SHP77 (cell line): ENCODE measurements at regions not wholly inside any gene's neighbourhood (a gene's known extent, or its start where the extent isn't known, plus 50 kb on each side); places are given as distances from the start of the nearest gene placed in this dataset.
"Not testable (repeated sequence)": the region's sequence is repeated elsewhere in the genome, so short reads cannot be mapped to it uniquely, and the experiment has no call there.

ENCODE experiments used
- DNase-seq, 2 experiments: peaks; one replicate each; lab custom pipeline; 2025; lab: John Stamatoyannopoulos, UW

DNA sequence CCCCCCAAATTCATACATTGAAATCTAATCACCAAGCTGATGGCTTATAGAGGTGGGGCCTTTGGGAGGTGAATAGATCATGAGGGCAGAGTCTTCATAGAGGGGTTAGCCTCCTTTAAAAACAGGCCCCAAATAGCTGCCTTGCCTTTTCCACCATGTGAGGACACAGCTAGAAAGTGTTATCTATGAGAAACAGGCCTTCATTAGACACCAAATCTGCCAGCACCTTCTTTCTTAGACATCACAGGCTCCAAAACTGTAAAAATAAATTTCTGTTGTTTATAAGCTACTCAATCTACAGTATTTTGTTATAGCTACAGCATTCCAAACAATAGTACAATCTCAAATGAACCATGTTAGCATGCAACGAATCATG, 459.3 kb upstream of the GCFC2 start:
- DNase-seq: no peak

DNA sequence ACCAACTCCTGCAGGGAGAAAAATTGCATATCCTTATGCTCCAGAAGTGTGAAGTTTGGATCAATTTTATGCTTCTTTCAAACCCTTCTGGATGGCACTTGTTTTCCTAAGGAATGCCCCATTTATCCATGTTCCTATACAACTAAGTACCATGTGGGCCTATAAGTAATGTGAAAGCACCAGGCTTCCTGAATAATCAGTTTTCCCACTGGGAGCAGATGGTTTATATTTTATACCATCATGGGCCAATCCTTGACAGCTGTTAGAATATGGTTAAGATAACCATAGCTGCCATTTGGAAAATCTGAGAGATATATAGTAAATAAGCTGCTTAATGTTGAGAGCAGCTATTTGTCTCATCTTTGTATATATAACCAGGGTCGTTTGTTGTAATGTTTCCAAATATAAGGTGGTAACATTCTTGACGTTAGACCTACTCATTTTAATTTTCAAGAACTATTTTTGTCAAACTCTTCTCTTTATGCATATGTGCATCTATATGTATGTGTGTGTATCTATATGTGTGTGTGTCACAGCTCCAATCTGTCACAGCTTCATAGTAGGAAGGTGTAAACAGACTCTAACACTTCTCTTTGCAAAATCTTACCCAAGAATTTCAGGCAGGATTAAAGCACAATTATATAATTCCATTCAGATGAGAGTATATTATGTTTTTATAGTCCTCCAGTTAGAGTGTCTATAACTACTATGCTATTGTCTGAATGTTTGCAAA, 458.7 kb upstream of the GCFC2 start:
- no peak for DNase-seq

DNA sequence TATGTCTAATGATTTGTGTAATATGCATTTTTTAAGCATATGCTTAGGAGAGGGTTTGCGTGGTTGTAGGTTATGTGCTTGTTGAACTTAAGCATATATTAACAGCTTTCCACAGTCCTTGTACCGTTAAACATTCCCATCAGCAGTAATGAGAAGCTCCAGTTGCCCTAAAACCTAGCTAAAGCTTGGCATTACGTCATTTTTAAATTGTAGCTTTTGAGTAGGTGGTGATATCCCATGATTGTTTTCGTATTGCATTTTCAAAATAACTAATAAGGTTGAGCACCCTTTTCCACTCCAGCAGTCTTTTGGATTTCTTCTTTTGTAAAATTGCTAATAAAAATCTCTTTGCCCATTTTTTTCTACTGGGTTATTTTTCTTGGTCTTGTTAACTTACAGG, 453.1 kb upstream of the GCFC2 start:
- DNase-seq: no peak

DNA sequence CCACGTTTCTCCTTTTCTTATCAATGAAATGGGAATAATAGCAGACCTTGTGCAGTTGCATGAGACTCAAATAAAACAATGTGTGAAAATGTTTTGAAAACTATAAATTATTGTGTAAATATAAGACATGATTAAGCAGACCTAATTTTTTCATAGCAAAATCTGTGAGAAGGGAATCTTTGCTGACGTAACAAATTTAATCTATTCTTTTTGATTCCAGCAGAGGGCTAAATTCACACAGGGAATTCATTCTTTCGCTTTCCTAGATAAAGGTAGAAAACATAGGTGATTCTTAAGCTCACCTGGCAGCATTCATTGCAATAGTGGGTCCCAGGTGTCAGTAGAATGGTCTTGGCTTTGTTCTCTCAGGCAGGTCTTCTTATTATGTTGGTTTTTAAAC, 450.0 kb upstream of the GCFC2 start:
- DNase-seq: no peak

DNA sequence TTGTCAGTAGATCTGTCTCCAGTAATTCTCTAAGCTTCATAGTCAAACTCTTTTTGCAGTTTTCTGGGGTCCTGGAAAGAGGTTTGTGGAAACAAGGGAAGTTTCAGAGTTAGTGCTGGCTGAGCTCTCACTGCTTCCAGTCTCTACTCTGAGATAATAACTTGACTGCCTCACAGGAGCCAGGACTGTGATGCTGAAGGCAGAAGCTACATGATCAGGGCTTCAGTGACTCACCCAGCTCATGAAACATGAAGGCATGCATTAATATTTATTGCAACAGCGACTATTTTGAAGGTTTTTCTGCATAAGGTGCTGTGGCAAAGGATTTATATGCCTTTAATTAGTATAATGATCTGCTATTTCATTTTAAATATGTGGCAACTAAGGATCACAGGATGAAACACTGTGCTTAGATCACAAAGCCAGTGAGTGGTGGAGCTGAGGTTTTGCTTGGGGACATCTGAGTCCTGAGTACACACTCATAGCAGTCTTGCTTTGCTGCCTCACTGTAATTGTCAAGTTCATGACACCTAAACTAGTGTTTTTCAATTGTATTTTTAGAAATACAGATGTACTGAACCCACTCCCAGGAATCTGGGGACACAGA, 448.4 kb upstream of the GCFC2 start:
- DNase-seq: no peak

DNA sequence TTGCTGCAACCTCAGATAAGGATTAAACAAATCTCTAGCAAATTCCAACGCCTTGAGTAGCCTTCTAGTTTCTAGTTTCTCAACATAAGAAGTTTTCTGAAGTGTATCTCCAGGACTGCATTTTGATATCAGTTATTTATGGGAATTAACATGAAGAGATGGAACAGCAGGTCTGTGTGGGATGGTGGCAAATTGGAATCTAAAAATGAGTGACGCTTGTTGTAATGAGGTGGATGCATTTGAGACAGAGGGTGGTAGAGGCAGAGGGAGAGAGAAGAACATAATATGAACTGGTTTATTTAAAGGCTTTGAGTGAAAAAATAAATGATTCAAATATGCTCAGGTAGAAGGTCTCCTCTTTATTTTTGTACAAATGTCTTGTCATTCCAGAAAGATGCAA, 446.8 kb upstream of the GCFC2 start:
- no peak for DNase-seq

DNA sequence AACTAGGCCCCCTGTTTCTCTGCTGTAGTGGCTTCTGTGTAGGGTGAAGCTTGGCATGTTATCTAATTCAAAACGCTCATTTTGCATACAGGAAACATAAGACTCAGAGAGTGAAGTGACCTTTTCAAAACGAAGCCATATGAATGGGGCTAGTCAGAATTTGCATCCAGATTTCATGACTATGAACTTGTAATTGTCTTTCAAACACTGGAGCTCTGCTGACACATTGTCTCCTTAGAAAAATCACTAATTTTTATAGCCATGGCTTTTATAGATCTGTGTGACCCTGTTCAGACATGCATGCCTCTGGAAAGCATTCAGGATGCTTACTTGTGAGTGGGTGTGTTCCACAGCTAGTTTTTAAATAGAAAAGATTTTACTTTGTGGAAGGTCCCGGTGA, 444.3 kb upstream of the GCFC2 start:
- no peak for DNase-seq

DNA sequence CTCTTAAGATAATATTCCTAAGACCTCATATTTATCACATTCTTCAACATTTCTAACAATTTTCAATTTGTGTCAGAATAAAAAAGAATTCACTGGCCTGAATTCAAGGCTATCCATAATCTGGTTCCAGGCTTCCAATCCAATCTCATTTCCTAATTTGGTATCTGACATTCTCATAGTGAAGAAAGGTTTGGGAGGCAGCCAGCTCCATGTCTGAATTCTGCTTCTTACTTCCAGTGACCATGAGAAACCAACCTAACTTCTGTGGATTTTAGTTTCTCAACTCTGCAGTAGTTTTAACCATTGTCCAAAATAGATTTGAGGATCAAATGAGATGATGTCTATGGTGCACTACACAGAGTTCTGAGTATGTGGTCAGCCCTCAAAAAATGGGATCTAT, 439.1 kb upstream of the GCFC2 start:
- DNase-seq: no peak

DNA sequence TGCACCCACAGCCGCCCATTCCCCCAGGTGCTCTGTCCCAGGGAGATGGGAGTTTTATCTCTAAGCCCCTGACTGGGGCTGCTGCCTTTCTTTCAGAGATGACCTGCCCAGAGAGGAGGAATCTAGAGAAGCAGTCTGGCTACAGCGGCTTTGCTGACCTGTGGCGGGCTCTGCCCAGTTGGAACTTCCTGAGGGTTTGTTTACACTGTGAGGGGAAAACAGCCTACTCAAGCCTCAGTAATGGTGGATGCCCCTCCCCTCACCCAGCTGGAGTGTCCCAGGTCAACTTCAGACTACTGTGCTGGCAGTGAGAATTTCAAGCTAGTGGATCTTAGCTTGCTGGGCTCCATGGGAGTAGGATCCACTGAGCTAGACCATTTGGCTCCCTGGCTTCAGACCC, 428.6 kb upstream of the GCFC2 start:
- not testable (repeated sequence) for DNase-seq

DNA sequence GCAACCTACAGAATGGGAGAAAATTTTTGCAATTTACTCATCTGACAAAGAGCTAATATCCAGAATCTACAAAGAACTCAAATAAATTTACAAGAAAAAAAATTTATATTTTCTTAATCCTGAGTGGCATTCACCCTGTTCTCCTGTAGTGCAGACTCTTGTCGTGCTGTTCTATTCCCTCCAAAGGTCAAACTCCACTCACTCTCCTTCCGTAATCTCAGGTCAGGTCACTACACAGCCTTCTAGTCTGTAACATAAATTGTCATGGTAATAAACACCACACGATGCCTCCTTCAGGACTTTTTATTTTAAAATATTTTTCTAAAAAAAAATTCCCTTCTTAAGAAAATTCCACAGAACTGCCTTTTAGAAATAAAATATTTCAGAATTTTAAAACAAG, 417.9 kb upstream of the GCFC2 start:
- no peak for DNase-seq

DNA sequence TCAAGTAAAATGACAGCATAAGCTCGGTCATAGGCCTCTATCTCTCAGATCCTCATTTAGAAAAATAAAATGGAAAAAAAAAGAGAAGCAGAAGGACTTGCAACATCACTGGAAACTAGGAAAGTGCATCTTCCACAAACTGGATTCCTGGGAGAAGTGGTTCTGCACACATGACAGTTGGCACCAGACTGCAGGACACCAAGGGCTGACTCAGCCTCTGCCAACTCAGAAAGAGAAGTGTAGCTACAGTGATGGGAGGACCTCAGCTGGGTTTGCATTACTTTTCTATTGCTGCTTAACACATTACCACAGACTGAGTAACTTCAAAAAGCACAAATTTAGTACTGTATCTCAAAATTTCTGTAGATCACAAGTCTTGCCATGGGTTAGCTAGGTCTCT, 409.5 kb upstream of the GCFC2 start:
- DNase-seq: no peak

DNA sequence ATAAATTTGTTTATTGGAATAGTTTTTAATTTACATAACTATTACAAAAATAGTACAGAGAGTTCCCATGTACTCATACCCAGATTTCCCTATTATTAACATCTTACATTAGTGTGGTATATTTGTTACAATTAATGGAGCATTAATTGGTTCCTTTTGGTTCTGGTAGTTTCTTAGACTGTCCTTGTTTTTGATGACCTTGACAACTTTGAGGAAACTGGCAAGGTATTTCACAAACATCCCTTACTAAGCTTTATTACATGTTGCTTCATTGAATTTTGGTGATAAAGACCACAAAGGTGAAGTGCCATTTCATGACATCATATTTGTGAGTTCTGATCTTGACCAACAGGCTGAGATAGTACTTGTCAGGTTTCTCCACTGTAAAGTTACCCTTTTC, 379.0 kb upstream of the GCFC2 start:
- DNase-seq: no peak

DNA sequence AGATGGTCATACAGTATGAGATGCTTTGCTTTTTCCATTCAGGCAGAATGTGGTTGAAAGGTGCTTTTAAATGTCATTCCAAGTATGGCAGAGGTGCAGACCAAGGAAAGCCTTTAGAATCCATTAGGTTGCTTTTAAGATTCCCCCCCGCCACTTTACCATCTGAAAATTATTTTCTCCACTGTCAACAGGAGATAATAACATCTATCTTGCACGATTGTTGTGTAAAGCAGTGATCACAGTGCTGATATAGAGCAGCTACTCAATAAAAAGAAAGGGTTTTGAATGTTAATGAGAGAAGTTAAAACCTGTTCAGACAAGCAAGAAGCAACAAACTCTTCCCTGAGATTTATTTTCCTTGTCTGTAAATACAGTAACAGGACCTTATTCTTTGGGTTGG, 372.5 kb upstream of the GCFC2 start:
- no peak for DNase-seq

DNA sequence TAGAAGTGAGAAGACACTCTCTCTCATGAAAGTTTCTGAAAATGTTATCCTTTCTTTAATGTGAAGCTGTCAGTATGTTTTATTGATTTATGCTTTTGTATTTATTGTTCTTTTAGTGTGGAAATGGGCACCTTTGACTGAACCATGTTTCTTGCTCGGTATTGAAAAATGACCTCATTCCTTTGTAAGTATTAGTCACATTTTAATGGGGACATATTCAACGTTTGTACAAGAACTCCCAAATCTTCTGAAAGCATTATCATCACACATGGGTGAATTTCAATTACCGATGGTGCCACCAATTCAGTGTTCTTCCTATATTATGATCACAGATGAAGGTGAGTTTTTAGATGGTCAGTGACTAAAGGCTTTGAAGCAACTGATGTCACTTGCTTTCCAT, 371.8 kb upstream of the GCFC2 start:
- DNase-seq: no peak

DNA sequence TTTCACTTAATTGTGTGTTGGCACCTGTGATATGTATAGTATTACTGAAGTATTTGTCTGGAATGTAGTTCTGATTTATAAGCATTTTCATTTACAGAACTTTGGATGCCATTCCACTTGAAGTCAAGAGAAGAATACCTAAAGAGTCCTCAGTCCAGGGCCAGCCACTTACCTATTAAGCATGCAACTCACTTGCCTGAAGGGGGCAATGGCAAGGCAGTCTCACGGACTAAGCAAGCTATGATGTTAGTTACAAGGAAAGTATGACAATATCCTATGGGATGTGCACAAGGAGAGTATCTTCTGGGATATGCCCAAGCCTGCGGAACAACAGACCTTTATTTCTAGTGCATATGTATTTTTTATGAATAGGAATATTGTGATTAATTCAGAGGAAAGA, 369.4 kb upstream of the GCFC2 start:
- no peak for DNase-seq

DNA sequence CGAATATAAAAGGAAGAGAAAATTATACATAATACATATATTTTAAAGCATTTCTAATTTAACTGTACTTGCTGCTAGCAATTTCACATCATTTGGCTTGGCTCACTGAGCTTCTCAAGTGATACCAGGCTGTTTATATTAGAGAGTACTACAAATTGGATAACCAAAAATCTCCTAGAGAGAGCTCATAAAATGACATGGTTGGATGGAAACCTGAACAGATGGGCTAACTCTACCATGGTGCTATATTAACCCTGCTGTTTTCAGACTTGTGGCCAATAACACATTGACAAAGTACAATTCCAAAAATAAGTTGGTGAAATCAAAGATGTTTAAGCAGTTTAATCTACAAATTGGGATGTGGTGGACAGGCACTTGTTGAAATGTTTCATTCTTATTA, 364.4 kb upstream of the GCFC2 start:
- no peak for DNase-seq

DNA sequence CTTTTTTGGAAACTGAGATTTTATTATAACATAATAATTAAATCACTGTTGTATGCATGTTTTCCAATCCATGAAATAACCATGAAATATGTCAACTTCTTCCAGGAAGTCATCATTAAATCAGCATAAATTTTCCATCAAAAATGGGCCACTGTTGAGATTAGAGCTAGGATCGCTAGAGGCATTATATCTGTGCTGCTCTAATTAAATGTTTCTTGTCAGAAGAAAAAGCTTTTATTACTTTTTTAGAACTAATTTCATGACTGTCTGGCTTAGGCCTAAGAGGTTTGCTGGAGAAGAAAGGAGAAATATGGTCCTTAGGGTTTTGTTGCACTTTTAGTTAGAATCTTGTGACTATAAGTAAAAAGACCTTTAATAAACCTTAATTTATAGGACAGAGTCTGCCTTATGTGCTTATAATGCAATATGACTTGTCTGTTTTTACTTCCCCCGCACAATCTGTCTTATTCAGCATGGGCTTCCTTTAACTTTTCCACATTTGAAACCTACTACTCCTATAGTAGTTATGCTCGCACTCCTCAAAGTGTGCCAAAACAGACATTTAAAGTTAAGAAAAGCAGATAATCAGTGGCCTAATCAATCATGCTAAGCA, 363.4 kb upstream of the GCFC2 start:
- DNase-seq: no peak

DNA sequence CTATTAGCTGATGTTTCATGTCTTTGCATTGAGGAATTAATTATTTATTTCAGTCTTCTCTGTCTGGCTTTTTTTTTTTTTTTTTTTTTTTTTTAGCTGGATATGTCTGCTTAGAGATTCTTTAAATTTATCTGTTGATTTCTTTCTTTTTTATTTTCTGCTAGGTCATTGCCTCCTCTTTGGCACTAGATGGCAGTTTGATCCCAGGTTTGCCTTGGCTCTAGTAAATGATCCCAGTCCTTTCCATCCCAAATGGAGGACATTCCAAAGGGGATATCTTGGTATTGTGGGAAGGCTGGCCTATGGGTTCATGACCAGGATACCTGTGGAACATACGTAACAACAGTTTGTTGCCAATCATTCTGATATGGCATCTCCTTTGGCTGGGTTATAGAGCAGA, 339.5 kb upstream of the GCFC2 start:
- DNase-seq: no peak

DNA sequence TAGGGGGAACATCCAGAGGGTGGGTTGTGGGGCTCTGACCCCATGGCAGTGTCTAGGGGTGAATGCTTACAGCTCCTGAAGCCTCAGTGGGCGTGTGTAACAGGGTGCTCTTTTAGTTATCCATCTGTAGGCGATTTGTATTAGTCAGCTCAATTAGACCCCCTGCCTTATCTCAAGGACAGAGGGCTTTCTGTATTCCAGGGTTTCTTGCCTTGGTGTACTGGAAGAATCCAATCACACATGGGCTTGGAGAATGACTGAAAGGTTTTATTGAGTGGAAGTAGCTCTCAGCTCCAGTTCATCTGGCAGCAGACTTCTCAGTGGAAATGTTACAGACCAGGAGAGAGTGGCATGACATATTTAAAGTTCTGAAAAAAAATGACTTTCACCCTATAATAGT, 334.0 kb upstream of the GCFC2 start:
- no peak for DNase-seq

DNA sequence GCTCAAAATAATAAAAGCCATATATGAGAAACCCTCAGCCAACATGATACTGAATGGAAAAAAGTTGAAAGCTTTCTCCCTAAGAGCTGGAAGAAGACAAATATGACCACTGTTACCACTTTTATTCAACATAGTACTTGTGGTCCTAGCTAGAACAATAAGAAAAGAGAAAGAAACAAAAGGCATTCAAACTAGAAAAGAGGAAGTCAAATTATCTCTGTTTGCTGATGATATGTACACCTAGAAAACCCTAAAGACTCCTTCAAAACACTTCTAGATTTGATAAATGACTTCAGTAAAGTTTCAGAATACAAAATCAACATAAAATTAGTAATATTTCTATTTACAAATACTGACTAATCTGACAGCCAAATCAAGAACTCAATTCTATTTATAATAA, 328.8 kb upstream of the GCFC2 start:
- no peak for DNase-seq

DNA sequence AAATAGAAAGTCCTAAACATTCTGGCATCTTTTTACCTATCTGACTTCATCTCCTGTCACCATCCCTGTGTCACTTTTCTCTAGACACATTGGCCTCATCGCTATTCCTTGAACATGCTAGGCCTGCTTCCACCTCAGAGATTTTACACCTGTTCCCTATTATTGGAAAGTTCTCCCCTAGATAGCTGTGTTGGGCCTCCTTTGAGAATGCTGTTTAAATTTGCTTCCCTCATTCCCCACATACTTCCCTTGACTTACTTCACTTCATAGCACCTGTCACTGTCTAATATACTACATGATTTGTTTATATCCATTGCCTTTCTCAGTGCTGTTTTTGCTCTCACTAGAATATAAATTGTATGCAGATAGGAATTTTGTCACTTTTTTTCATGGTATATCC, 317.0 kb upstream of the GCFC2 start:
- DNase-seq: no peak

DNA sequence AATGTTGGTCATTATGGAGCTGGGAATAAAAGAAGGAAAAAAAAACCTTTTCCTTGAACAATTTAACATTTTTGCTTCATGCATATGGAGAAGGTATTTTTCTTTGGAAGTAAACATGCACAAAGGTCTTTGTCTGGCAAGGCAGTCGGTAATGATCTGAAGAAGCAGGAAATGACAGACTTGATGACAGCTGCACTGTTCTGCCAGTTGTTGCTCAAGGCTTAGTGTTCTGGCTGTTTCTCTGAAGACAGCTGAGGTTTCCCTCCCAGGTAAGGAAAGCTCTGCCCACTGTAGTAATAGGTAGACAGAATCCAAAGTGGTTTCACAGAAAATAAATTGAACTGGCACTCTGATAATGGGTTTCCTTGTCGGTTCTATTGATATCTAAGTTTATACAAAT, 308.4 kb upstream of the GCFC2 start:
- DNase-seq: no peak

DNA sequence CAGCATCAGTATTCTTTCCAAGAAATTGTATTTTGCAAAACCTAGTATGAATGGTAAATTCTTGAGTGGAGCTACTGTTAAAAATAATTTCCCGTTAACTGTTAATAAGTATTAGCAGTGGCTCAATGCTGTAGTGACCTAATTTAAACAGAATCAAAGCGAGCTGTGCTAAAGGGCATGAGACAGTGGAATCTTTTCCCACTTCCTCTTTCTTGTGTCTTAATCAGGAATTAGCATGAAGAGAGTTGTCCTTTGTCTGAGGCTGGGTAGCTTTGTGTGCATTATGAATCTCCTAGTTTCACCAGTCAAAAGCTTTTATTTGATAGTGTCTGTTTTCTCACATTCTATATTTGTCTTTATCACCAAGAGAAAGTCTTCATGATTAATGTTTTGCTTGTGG, 298.8 kb upstream of the GCFC2 start:
- DNase-seq: no peak
